ENCODE measurements at regions not wholly inside any gene's neighbourhood (a gene's known extent, or its start where the extent isn't known, plus 50 kb on each side); places are given as distances from the start of the nearest gene placed in this dataset.

DNA sequence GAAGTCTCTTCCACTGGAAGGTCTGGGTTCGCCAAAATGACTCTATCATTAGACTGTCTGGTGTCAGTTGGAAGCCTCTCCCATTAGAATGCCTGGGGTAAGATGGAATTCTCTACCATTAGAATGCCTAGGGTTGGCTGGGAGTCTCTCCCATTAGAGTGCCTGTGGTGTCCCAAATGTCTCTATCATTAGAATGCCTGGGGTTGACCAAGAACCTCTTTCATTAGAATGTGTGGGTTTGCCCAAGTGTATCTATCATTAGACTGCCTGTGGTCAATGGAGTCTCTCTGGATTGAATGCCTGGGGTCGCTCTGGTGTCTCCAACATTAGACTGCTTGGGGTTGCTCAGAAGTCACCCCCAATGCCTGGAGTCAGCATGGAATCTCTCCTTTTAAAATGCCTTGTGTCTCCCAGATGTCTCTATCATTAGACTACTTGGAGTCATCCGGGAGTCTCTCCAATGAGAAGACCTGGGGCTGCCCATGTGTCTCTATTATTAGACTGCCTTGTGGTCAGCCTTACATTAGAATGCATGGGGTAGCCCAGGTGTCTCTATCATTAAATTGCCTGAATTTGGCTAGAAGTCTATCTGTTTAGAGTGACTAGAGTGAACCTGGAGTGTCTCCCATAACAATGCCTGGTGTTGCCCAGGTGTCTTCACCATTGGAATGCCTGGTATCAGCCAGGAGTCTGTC, 1518.4 kb downstream of the UQCRFS1 start:
- no peak overlapping the region for H3K27ac Mint-ChIP-seq
- no peaks in the 10 kb centered on the region for H3K9me3 ChIP-seq (ENCODE audit: low read length)
- no peak overlapping the region for H3K27ac ChIP-seq (ENCODE audit: low read depth, low read length)
- no peaks in the 10 kb centered on the region for H3K4me1 Mint-ChIP-seq
- ChIA-PET POLR2A (no interaction called here), CTCF (no interaction called here)
- no peak overlapping the region for H3K4me3 ChIP-seq (ENCODE audit: low read length)
- H3K36me3 ChIP-seq (ENCODE audit: insufficient read depth, low read length), result no peaks in the 10 kb centered on the region
- H3K36me3 Mint-ChIP-seq, result peaks cover 0 to 2% (median 0%) of the 10 kb centered on the region in 3 donors
- no peaks in the 10 kb centered on the region for H3K4me1 ChIP-seq (ENCODE audit: insufficient read depth, low read length)
- H3K4me3 Mint-ChIP-seq, result no peak overlapping the region
- peaks cover 0 to 4% of the 10 kb centered on the region in 2 donors for H3K27me3 Mint-ChIP-seq
- peaks cover 6 to 52% (median 28%) of the 10 kb centered on the region in 5 donors for H3K9me3 Mint-ChIP-seq
- no peaks in the 10 kb centered on the region for H3K27me3 ChIP-seq (ENCODE audit: insufficient read depth, low read length, poor library complexity, severe bottlenecking)
- no peak for DNase-seq

DNA sequence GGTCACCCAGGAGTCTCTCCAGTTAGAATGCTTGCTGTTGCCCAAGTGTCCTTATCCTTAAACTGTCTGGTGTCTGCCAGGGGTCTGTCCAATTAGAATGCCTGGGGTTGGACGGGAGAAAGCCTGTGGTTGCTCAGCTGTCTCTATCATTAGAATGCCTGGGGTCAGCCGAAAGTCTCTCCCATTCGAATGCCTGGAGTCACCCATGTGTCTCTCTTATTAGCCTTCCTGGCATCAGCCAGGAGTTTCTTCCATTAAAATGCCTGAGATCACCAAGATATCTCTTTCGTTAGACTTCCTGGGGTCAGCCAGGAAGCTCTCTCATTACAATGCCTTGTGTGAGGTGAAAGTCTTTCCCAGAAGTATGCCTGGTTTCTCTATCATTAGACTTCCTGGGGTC, 1521.0 kb downstream of the UQCRFS1 start:
- peaks cover 0 to 4% of the 10 kb centered on the region in 2 donors for H3K27me3 Mint-ChIP-seq
- no peak for DNase-seq
- no peak overlapping the region for H3K4me3 ChIP-seq (ENCODE audit: low read length)

DNA sequence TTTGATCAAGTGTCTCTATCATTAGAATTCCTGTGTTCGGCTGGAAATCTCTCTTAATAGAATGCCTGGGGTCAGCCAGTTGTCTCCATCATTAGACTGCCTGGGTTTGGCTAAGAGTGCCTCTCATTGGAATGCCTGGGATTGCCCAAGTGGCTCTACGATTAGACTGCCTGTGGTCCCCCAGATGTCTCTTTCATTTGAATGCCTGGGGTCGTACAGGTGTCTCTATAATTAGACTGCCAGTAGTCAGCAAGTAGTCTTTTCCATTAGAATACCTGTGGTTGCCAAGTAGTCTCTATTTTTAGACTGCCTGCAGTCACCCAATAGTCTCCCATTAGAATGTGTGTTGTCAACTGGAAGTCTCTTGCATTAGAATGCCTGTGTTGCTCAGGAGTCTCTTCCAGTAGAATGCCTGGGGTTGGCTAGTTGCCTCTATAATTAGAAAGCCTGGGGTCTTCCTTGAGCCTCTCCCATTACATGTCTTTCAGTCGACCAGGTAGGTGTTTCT, 1523.2 kb downstream of the UQCRFS1 start:
- H3K27ac Mint-ChIP-seq, result peak overlapping the region in 1 of 8 donors; percentile 44
- DNase-seq, result no peak
- Histone ChIP-seq H3K4me1 (ENCODE audit: insufficient read depth, low read length) (no peaks in the 10 kb centered on the region), H3K27ac (ENCODE audit: low read depth, low read length) (no peak overlapping the region), H3K27me3 (ENCODE audit: insufficient read depth, low read length, poor library complexity, severe bottlenecking) (no peaks in the 10 kb centered on the region), H3K36me3 (ENCODE audit: insufficient read depth, low read length) (no peaks in the 10 kb centered on the region), H3K4me3 (ENCODE audit: low read length) (no peak overlapping the region), H3K9me3 (ENCODE audit: low read length) (no peaks in the 10 kb centered on the region)
- CTCF ChIA-PET, result no interaction called here
- H3K4me1 Mint-ChIP-seq, result no peaks in the 10 kb centered on the region
- POLR2A ChIA-PET, result no interaction called here
- H3K36me3 Mint-ChIP-seq, result peaks cover 0 to 2% (median 0%) of the 10 kb centered on the region in 3 donors
- peaks cover 0 to 4% of the 10 kb centered on the region in 2 donors for H3K27me3 Mint-ChIP-seq
- H3K4me3 Mint-ChIP-seq, result no peak overlapping the region
- peaks cover 2 to 42% (median 25%) of the 10 kb centered on the region in 5 donors for H3K9me3 Mint-ChIP-seq

More for the DNA sequence above, 1521.0 kb downstream of the UQCRFS1 start:
- H3K4me3 Mint-ChIP-seq, result no peak overlapping the region
- Histone ChIP-seq H3K36me3 (ENCODE audit: insufficient read depth, low read length) (no peaks in the 10 kb centered on the region), H3K27ac (ENCODE audit: low read depth, low read length) (no peak overlapping the region), H3K27me3 (ENCODE audit: insufficient read depth, low read length, poor library complexity, severe bottlenecking) (no peaks in the 10 kb centered on the region), H3K9me3 (ENCODE audit: low read length) (no peaks in the 10 kb centered on the region), H3K4me1 (ENCODE audit: insufficient read depth, low read length) (no peaks in the 10 kb centered on the region)
- ChIA-PET POLR2A (no interaction called here), CTCF (no interaction called here)
- peaks cover 6 to 49% (median 25%) of the 10 kb centered on the region in 5 donors for H3K9me3 Mint-ChIP-seq
- peaks cover 0 to 2% (median 0%) of the 10 kb centered on the region in 3 donors for H3K36me3 Mint-ChIP-seq
- no peak overlapping the region for H3K27ac Mint-ChIP-seq
- no peaks in the 10 kb centered on the region for H3K4me1 Mint-ChIP-seq

DNA sequence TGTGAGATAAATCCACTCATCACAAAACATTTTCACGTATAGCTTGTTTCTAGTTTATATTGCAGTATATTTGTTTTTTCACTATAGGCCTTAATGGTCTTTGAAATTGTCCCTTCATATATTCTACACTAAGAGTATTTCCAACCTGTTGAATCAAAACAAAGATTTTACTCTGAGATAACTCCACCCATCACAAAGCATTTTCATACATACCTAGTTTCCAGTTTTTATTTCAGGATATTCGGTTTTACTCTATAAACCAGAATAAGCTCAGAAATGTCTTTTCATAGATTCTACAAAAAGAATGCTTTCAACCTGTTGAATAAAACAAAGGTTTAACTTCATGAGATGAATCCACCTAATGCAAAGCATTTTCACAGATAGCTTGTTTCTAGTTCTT, 1528.7 kb downstream of the UQCRFS1 start:
- no peaks in the 10 kb centered on the region for H3K27me3 ChIP-seq (ENCODE audit: insufficient read depth, low read length, poor library complexity, severe bottlenecking)
- H3K27me3 Mint-ChIP-seq, result no peaks in the 10 kb centered on the region
- H3K9me3 ChIP-seq (ENCODE audit: low read length), result no peaks in the 10 kb centered on the region
- no peak overlapping the region for H3K27ac ChIP-seq (ENCODE audit: low read depth, low read length)
- CTCF ChIA-PET, result no interaction called here
- H3K36me3 ChIP-seq (ENCODE audit: insufficient read depth, low read length), result no peaks in the 10 kb centered on the region
- H3K4me1 Mint-ChIP-seq, result no peaks in the 10 kb centered on the region
- H3K4me3 ChIP-seq (ENCODE audit: low read length), result no peak overlapping the region
- no peak overlapping the region for H3K27ac Mint-ChIP-seq
- POLR2A ChIA-PET, result no interaction called here
- H3K4me3 Mint-ChIP-seq, result no peak overlapping the region
- H3K36me3 Mint-ChIP-seq, result no peaks in the 10 kb centered on the region
- H3K4me1 ChIP-seq (ENCODE audit: insufficient read depth, low read length), result no peaks in the 10 kb centered on the region
- H3K9me3 Mint-ChIP-seq, result peaks cover 6 to 22% (median 11%) of the 10 kb centered on the region in 5 donors
- no peak for DNase-seq

DNA sequence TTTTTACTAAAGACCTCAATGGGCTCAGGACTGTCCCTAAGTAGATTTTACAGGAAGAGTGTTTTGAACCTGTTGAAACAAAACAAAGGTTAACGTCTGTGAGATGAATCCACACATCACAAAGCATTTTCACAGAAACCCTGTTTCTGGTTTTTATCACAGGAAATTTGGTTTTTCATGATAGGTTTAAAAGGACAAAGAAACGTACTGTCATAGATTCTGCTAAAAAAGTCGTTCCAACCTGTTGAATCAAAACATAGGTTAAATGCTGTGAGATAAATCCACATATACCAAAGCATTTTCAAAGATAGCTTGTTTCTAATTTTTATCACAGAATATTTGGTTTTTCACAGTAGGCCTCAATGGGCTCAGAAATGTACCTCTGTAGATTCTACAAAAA, 1531.0 kb downstream of the UQCRFS1 start:
- no peaks in the 10 kb centered on the region for H3K27me3 ChIP-seq (ENCODE audit: insufficient read depth, low read length, poor library complexity, severe bottlenecking)
- H3K9me3 ChIP-seq (ENCODE audit: low read length), result no peaks in the 10 kb centered on the region
- no peaks in the 10 kb centered on the region for H3K27me3 Mint-ChIP-seq
- ChIA-PET CTCF (no interaction called here), POLR2A (no interaction called here)
- H3K27ac ChIP-seq (ENCODE audit: low read depth, low read length), result no peak overlapping the region
- peaks cover 9 to 41% (median 31%) of the 10 kb centered on the region in 5 donors for H3K9me3 Mint-ChIP-seq
- H3K36me3 ChIP-seq (ENCODE audit: insufficient read depth, low read length), result no peaks in the 10 kb centered on the region
- H3K4me3 ChIP-seq (ENCODE audit: low read length), result no peak overlapping the region
- H3K4me1 Mint-ChIP-seq, result no peaks in the 10 kb centered on the region
- H3K36me3 Mint-ChIP-seq, result no peaks in the 10 kb centered on the region
- H3K4me3 Mint-ChIP-seq, result no peak overlapping the region
- H3K4me1 ChIP-seq (ENCODE audit: insufficient read depth, low read length), result no peaks in the 10 kb centered on the region
- DNase-seq, result no peak
- no peak overlapping the region for H3K27ac Mint-ChIP-seq

DNA sequence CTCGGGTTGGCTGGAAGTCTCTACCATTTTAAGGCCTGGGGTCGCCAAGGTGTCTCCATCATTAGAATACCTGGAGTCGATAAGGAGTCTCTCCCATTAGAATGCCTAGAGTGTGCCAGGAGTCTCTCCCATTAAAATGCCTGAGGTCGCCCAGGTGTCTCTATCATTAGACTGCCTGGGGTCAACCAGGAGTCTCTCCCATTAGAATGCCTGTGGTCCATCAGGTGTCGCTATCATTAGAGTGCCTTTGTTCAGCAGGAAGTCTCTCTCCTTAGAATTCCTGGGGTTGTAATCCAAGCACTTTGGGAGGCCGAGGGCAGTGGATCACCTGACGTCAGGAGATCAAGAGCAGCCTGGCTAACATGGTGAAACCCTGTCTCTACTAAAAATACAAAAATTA, 1533.0 kb downstream of the UQCRFS1 start:
- H3K9me3 Mint-ChIP-seq, result peaks cover 18 to 51% (median 37%) of the 10 kb centered on the region in 5 donors
- H3K9me3 ChIP-seq (ENCODE audit: low read length), result no peaks in the 10 kb centered on the region

DNA sequence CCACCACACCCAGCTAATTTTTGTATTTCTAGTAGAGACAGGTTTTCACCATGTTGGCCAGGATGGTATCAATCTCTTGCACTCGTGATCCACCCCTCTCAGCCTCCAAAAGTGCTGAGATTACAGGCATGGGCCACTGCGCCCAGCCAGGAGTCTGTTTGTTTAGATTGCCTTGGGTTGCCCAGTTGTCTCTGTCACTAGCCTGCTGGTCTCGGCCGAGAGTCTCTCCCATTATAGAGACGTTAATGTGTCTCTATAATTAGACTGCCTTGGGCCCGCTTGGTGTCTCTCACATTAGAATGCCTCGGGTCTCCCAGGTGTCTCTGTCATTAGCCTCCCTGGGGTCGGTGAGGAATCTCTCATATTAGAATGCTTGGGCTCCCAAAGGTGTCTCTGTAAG, 1533.6 kb downstream of the UQCRFS1 start:
- Histone ChIP-seq H3K4me1 (ENCODE audit: insufficient read depth, low read length) (no peaks in the 10 kb centered on the region), H3K36me3 (ENCODE audit: insufficient read depth, low read length) (no peaks in the 10 kb centered on the region), H3K9me3 (ENCODE audit: low read length) (no peaks in the 10 kb centered on the region), H3K27ac (ENCODE audit: low read depth, low read length) (no peak overlapping the region), H3K27me3 (ENCODE audit: insufficient read depth, low read length, poor library complexity, severe bottlenecking) (no peaks in the 10 kb centered on the region), H3K4me3 (ENCODE audit: low read length) (no peak overlapping the region)
- no peak overlapping the region for H3K4me3 Mint-ChIP-seq
- ChIA-PET POLR2A (no interaction called here), CTCF (no interaction called here)
- no peaks in the 10 kb centered on the region for H3K4me1 Mint-ChIP-seq
- H3K27me3 Mint-ChIP-seq, result no peaks in the 10 kb centered on the region
- no peak overlapping the region for H3K27ac Mint-ChIP-seq
- H3K36me3 Mint-ChIP-seq, result no peaks in the 10 kb centered on the region
- peaks cover 19 to 51% (median 37%) of the 10 kb centered on the region in 5 donors for H3K9me3 Mint-ChIP-seq
- no peak for DNase-seq

More for the DNA sequence above, 1533.0 kb downstream of the UQCRFS1 start:
- H3K27me3 ChIP-seq (ENCODE audit: insufficient read depth, low read length, poor library complexity, severe bottlenecking), result no peaks in the 10 kb centered on the region
- DNase-seq, result no peak
- Mint-ChIP-seq H3K36me3 (no peaks in the 10 kb centered on the region), H3K27me3 (no peaks in the 10 kb centered on the region), H3K27ac (no peak overlapping the region), H3K4me3 (no peak overlapping the region), H3K4me1 (no peaks in the 10 kb centered on the region)
- CTCF ChIA-PET, result no interaction called here
- POLR2A ChIA-PET, result no interaction called here
- H3K4me3 ChIP-seq (ENCODE audit: low read length), result no peak overlapping the region
- no peak overlapping the region for H3K27ac ChIP-seq (ENCODE audit: low read depth, low read length)
- no peaks in the 10 kb centered on the region for H3K36me3 ChIP-seq (ENCODE audit: insufficient read depth, low read length)
- H3K4me1 ChIP-seq (ENCODE audit: insufficient read depth, low read length), result no peaks in the 10 kb centered on the region

DNA sequence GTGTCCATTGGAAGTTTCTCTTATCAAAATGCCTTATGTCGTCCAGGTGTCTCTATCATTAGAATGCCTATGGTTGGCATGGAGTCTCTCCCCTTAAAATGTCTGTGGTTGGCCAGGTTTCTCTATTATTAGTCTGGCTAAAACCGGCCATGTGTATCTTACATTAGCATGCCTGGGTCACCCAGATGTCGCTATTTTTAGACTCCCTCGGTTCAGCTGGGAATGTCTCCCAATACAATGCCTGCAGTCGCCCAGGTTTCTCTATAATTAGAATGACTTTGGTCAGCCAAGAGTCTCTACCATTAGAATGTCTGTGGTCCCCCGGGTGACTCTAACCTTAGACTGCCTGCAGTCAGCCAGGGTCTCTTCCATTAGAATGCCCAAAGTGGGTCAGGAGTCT, 1536.1 kb downstream of the UQCRFS1 start:
- Histone ChIP-seq H3K4me3 (ENCODE audit: low read length) (no peak overlapping the region), H3K36me3 (ENCODE audit: insufficient read depth, low read length) (no peaks in the 10 kb centered on the region), H3K9me3 (ENCODE audit: low read length) (no peaks in the 10 kb centered on the region), H3K27me3 (ENCODE audit: insufficient read depth, low read length, poor library complexity, severe bottlenecking) (no peaks in the 10 kb centered on the region), H3K27ac (ENCODE audit: low read depth, low read length) (no peak overlapping the region), H3K4me1 (ENCODE audit: insufficient read depth, low read length) (no peaks in the 10 kb centered on the region)
- Mint-ChIP-seq H3K4me1 (no peaks in the 10 kb centered on the region), H3K9me3 (peaks cover 19 to 64% (median 46%) of the 10 kb centered on the region in 5 donors), H3K27me3 (peaks cover 0 to 2% of the 10 kb centered on the region in 2 donors), H3K4me3 (no peak overlapping the region), H3K27ac (no peak overlapping the region), H3K36me3 (no peaks in the 10 kb centered on the region)
- DNase-seq, result no peak
- CTCF ChIA-PET, result no interaction called here
- POLR2A ChIA-PET, result no interaction called here

All from CD8-positive, alpha-beta memory T cell (primary cell).